IMR-90 (cell line): ENCODE measurements at regions not wholly inside any gene's neighbourhood (a gene's known extent, or its start where the extent isn't known, plus 50 kb on each side); places are given as distances from the start of the nearest gene placed in this dataset.

ENCODE experiments used
- ATAC-seq: fragments of 200-7000 bp; cut with Tn5 transposase; 2 replicates; pipeline ENCODE4 v1.9.1; 2020; ENCODE audit warnings: low read depth, mild to moderate bottlenecking, moderate library complexity
- BruUV-seq: library from RNA; stranded (reverse); fragments of 400-500 nt; replicated peaks from 2 replicates; lab custom pipeline; 2021; lab: Mats Ljungman, UMichigan
- CTCF ChIA-PET: fragments of 300-600 bp; formaldehyde crosslinking; extraction: SDS; loops from one replicate; lab custom pipeline; 2021; ENCODE audit warnings: antibody characterized with exemption; lab: Yijun Ruan, JAX
- POLR2A ChIA-PET: fragments of 300-600 bp; sonication (Branson Sonifier 250); formaldehyde crosslinking; loops from one replicate; lab custom pipeline; 2022; ENCODE audit warnings: antibody characterized with exemption; ENCODE audit not compliant: unreplicated experiment; lab: Charles Lee
- DNase-seq: peaks from one replicate; pipeline ENCODE4 v3.0.0; 2013
- H2AFZ ChIP-seq: replicated peaks from 2 replicates; pipeline ENCODE3; 2013; ENCODE audit warnings: low read length, mild to moderate bottlenecking; ENCODE audit not compliant: poor library complexity
- H2AK5ac ChIP-seq: 2 replicates; pipeline ENCODE4 v1.6.1; 2013; ENCODE audit warnings: low read depth, low read length, inconsistent platforms
- H2AK9ac ChIP-seq: replicated peaks from 2 replicates; pipeline ENCODE3; 2013; ENCODE audit warnings: mild to moderate bottlenecking, low read depth, low read length, moderate library complexity; ENCODE audit not compliant: poor library complexity
- H2BK120ac ChIP-seq: 2 replicates; pipeline ENCODE4 v1.6.1; 2013; ENCODE audit warnings: low read depth, low read length, inconsistent platforms
- H2BK15ac ChIP-seq: 3 replicates; pipeline ENCODE4 v1.6.1; 2013; ENCODE audit warnings: low read depth, low read length, inconsistent platforms
- H2BK20ac ChIP-seq: 2 replicates; pipeline ENCODE4 v1.6.1; 2013; ENCODE audit warnings: low read depth, mild to moderate bottlenecking, inconsistent platforms, low read length, moderate library complexity
- H2BK5ac ChIP-seq: 2 replicates; pipeline ENCODE4 v1.6.1; 2013; ENCODE audit warnings: mild to moderate bottlenecking, low read depth, low read length, inconsistent platforms; ENCODE audit not compliant: poor library complexity, severe bottlenecking
- H3K14ac ChIP-seq: replicated peaks from 2 replicates; pipeline ENCODE4 v1.6.1; 2013; ENCODE audit warnings: low read depth, low read length, inconsistent platforms
- H3K18ac ChIP-seq: 2 replicates; pipeline ENCODE4 v1.6.1; 2013; ENCODE audit warnings: low read depth, low read length, control low read depth
- H3K23ac ChIP-seq: 2 replicates; pipeline ENCODE4 v1.6.1; 2013; ENCODE audit warnings: low read depth, low read length, inconsistent platforms
- H3K27ac ChIP-seq: 2 replicates; pipeline ENCODE4 v1.5.1; 2013; ENCODE audit warnings: mild to moderate bottlenecking, control low read depth, low read length; ENCODE audit not compliant: insufficient read depth
- H3K27me3 ChIP-seq: 2 replicates; pipeline ENCODE4 v1.6.1; 2013; ENCODE audit warnings: low read length; ENCODE audit not compliant: control insufficient read depth, insufficient read depth
- H3K36me3 ChIP-seq: 2 replicates; pipeline ENCODE4 v1.6.1; 2013; ENCODE audit warnings: low read length, mixed read lengths; ENCODE audit not compliant: control insufficient read depth, insufficient read depth
- H3K4ac ChIP-seq: 2 replicates; pipeline ENCODE4 v1.6.1; 2013; ENCODE audit warnings: low read depth, low read length, inconsistent platforms
- H3K4me1 ChIP-seq: 2 replicates; pipeline ENCODE4 v1.6.1; 2013; ENCODE audit warnings: low read length, mixed read lengths; ENCODE audit not compliant: control insufficient read depth, insufficient read depth
- H3K4me2 ChIP-seq: 2 replicates; pipeline ENCODE4 v1.6.1; 2013; ENCODE audit warnings: low read depth, mild to moderate bottlenecking, control low read depth, low read length, moderate library complexity
- H3K4me3 ChIP-seq: 2 replicates; pipeline ENCODE4 v1.5.1; 2013; ENCODE audit warnings: low read depth, mild to moderate bottlenecking, control low read depth, low read length, moderate library complexity; ENCODE audit not compliant: insufficient read depth
- H3K56ac ChIP-seq: 2 replicates; pipeline ENCODE4 v1.6.1; 2013; ENCODE audit warnings: low read length, inconsistent platforms; ENCODE audit not compliant: insufficient read depth; ENCODE audit errors: extremely low read depth
- H3K79me1 ChIP-seq, 2 experiments: 2 replicates each; pipeline ENCODE4 v1.6.1; 2013; ENCODE audit warnings: low read length in 2 of 2, inconsistent platforms in 1 of 2, low read depth in 1 of 2
- H3K9ac ChIP-seq: 2 replicates; pipeline ENCODE4 v1.6.1; 2013; ENCODE audit warnings: low read depth, low read length, control low read depth
- H3K9me1 ChIP-seq: 2 replicates; pipeline ENCODE4 v1.6.1; 2013; ENCODE audit warnings: low read length, inconsistent platforms; ENCODE audit not compliant: insufficient read depth
- H3K9me3 ChIP-seq: 2 replicates; pipeline ENCODE4 v1.6.1; 2013; ENCODE audit warnings: low read length; ENCODE audit not compliant: control insufficient read depth, insufficient read depth
- H4K20me1 ChIP-seq: 2 replicates; pipeline ENCODE4 v1.6.1; 2013; ENCODE audit warnings: low read length, inconsistent platforms; ENCODE audit not compliant: insufficient read depth
- H4K5ac ChIP-seq: 2 replicates; pipeline ENCODE4 v1.6.1; 2013; ENCODE audit warnings: mild to moderate bottlenecking, low read depth, low read length, control low read depth
- H4K8ac ChIP-seq, 2 experiments: 2 replicates each; pipeline ENCODE4 v1.6.1; 2013; ENCODE audit warnings: low read depth in 2 of 2, low read length in 2 of 2, control low read depth in 1 of 2, inconsistent platforms in 1 of 2
- H4K91ac ChIP-seq: 2 replicates; pipeline ENCODE4 v1.6.1; 2013; ENCODE audit warnings: low read depth, low read length, inconsistent platforms; ENCODE audit not compliant: insufficient read depth
- CEBPB ChIP-seq: IDR thresholded peaks from 2 replicates; pipeline ENCODE4 v1.6.1; 2012; ENCODE audit warnings: low read depth, low read length, improper control_type of control experiment
- CTCF ChIP-seq: conservative IDR thresholded peaks from 2 replicates; pipeline ENCODE4 v1.5.1; 2012; ENCODE audit warnings: mild to moderate bottlenecking, low read depth, low read length, improper control_type of control experiment
- MXI1 ChIP-seq: IDR thresholded peaks from 2 replicates; pipeline ENCODE4 v1.6.1; 2012; ENCODE audit warnings: low read depth, mild to moderate bottlenecking, low read length, moderate library complexity, borderline replicate concordance
- NFE2L2 ChIP-seq: fragments of 150-350 bp; IDR thresholded peaks from 2 replicates; pipeline ENCODE4 v1.6.1; 2016; ENCODE audit warnings: low read depth, mild to moderate bottlenecking, low read length
- RCOR1 ChIP-seq: IDR thresholded peaks from 2 replicates; pipeline ENCODE4 v1.6.1; 2012; ENCODE audit warnings: mild to moderate bottlenecking, low read length, improper control_type of control experiment; ENCODE audit not compliant: insufficient replicate concordance
- RFX5 ChIP-seq: IDR thresholded peaks from 2 replicates; pipeline ENCODE4 v1.8.0; 2012; ENCODE audit warnings: low read depth, mild to moderate bottlenecking, low read length, moderate library complexity
- SMC3 ChIP-seq: fragments of 150-350 bp; IDR thresholded peaks from 2 replicates; pipeline ENCODE4 v1.6.1; 2016; ENCODE audit warnings: low read depth, mild to moderate bottlenecking, antibody characterized with exemption, low read length, moderate library complexity
- WGBS, 2 experiments: methylation state at CpG; one replicate each; pipeline versions ENCODE4 v1.1.5 to v1.1.7; 2013; ENCODE audit warnings: missing lambda C conversion rate in 2 of 2; ENCODE audit not compliant: insufficient read length in 1 of 2; ENCODE audit errors: extremely low coverage in 2 of 2; 5-methylcytosine and 5-hydroxymethylcytosine counted together
- dilution Hi-C: fragments of 300-500 bp; cut with HindIII; formaldehyde crosslinking; loops from one replicate; pipeline ENCODE4 v1.14.3; 2018; ENCODE audit warnings: low sequenced_read_pairs; ENCODE audit not compliant: unreplicated experiment
- in situ Hi-C: fragments of 300-500 bp; cut with MboI; formaldehyde crosslinking; loops from 3 replicates; pipeline ENCODE4 v1.14.3; 2019; ENCODE audit warnings: low sequenced_read_pairs, inconsistent platforms, mixed read lengths
- intact Hi-C: fragments of 100-400 bp; cut with micrococcal nuclease; formaldehyde crosslinking; loops from 2 replicates; pipeline ENCODE4 v1.10.0; 2022

- TF ChIP-seq CTCF (no peak), NFE2L2 (no peak)
Measured at GRCh38 chr2:43041173-43041591, 185.2 kb downstream of the ZFP36L2 start (continued).

- ChIA-PET CTCF (no interaction called here), POLR2A (no interaction called here)
- Histone ChIP-seq H2BK120ac (peak overlapping the region; percentile 92), H3K56ac (no peak overlapping the region), H3K14ac (peak overlapping the region; percentile 69), H3K36me3 (no peaks in the 10 kb centered on the region), H3K4me1 (peaks cover 34% of the 10 kb centered on the region), H3K4ac (peak overlapping the region; percentile 85), H4K20me1 (no peaks in the 10 kb centered on the region), H4K5ac (peak overlapping the region; percentile 62; the same call in 1 of the 2 replicates), H3K9me3 (no peaks in the 10 kb centered on the region), H3K79me1 (peaks cover 0 to 6% of the 10 kb centered on the region in 2 experiments; a peak in 1 of 4 replicates), H2AFZ (peak overlapping the region; percentile 24), H3K4me2 (no peak overlapping the region), H2BK20ac (peak overlapping the region; percentile 68), H2AK5ac (peak overlapping the region; percentile 88), H4K8ac (peak overlapping the region in 1 of 2 experiments; percentile 47; a peak in 3 of 4 replicates), H3K27me3 (no peaks in the 10 kb centered on the region), H4K91ac (peak overlapping the region; percentile 79), H3K9me1 (peaks cover 28% of the 10 kb centered on the region), H2BK15ac (peak overlapping the region; percentile 45; the same call in 2 of the 3 replicates), H3K23ac (peak overlapping the region; percentile 56; the same call in 1 of the 2 replicates), H2AK9ac (no peak overlapping the region), H3K9ac (no peak overlapping the region), H2BK5ac (peak overlapping the region; percentile 38), H3K4me3 (no peak overlapping the region), H3K18ac (peak overlapping the region; percentile 44; the same call in 1 of the 2 replicates), H3K27ac (peak overlapping the region; percentile 47; the same call in 1 of the 2 replicates)
- no peak for ATAC-seq
- no peak for TF ChIP-seq CTCF
- TF ChIP-seq RFX5: no peak
- no peak for TF ChIP-seq RCOR1
- TF ChIP-seq SMC3: no peak
- peak; percentile 41; the same call in 1 of the 2 replicates for TF ChIP-seq CEBPB
- no peak for TF ChIP-seq NFE2L2
- TF ChIP-seq MXI1: no peak
- dilution Hi-C loops (no loop called here), in situ Hi-C loops (no loop called here), intact Hi-C loops (no loop called here)
- BruUV-seq: no TSS peak
- 85% methylated on average over 2 of the region's 10 CpGs; no CpG with 5 or more reads in 1 of the 2 experiments for WGBS, 2 experiments
- no peak for DNase-seq
Measured at GRCh38 chr2:43040084-43040854, 186.1 kb downstream of the ZFP36L2 start.
